GM12872 (cell line): ENCODE measurements at regions not wholly inside any gene's neighbourhood (a gene's known extent, or its start where the extent isn't known, plus 50 kb on each side); places are given as distances from the start of the nearest gene placed in this dataset.

Experiments used
- CTCF ChIP-seq: IDR thresholded peaks from 3 replicates; pipeline ENCODE4 v1.5.1; 2011; ENCODE audit warnings: low read depth, mild to moderate bottlenecking, low read length, moderate library complexity; ENCODE audit not compliant: insufficient read depth

GRCh38 chr17:20938988-20939615 is 103.7 kb downstream of the USP22 start:
- TF ChIP-seq CTCF = no peak

GRCh38 chr17:20941872-20942271 is 100.9 kb downstream of the USP22 start:
- TF ChIP-seq CTCF = no peak

- TF ChIP-seq CTCF = peak; percentile 57
Observed at GRCh38 chr17:20944014-20944865, 98.6 kb downstream of the USP22 start.

- no peak for TF ChIP-seq CTCF
Observed at GRCh38 chr17:20948984-20949777, 93.6 kb downstream of the USP22 start.
